ENCODE measurements at regions not wholly inside any gene's neighbourhood (a gene's known extent, or its start where the extent isn't known, plus 50 kb on each side); places are given as distances from the start of the nearest gene placed in this dataset.

DNA sequence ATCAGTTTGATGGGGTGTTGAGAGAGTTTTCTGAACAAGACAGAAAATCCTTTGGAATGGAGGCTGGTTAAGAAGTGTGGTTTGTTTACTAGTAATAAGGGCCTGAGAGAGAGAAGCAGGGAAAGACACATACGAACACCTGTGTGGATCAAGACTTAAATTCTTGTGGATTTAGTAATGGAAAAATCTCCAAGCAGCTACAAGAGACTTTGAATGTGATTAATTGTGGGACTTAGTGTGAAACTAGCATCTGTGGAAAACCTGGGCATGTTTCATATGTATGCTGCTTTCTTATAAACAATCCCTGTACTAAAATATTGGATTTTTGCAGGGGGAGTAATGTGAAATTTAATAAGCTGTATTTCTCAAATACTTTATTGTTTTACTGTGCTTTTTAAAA is 399.1 kb downstream of the SI start:
- Histone ChIP-seq H3K27me3 (ENCODE audit: control insufficient read depth, insufficient read depth, low read length) (no peaks in the 10 kb centered on the region), H3K4me3 (ENCODE audit: low read depth, low read length) (no peak overlapping the region), H3K36me3 (ENCODE audit: control insufficient read depth, insufficient read depth, low read length) (no peaks in the 10 kb centered on the region)
- DNase-seq (ENCODE audit: low read depth) (no peak), FAIRE-seq (no peak)
- TF ChIP-seq, protein P1, sequence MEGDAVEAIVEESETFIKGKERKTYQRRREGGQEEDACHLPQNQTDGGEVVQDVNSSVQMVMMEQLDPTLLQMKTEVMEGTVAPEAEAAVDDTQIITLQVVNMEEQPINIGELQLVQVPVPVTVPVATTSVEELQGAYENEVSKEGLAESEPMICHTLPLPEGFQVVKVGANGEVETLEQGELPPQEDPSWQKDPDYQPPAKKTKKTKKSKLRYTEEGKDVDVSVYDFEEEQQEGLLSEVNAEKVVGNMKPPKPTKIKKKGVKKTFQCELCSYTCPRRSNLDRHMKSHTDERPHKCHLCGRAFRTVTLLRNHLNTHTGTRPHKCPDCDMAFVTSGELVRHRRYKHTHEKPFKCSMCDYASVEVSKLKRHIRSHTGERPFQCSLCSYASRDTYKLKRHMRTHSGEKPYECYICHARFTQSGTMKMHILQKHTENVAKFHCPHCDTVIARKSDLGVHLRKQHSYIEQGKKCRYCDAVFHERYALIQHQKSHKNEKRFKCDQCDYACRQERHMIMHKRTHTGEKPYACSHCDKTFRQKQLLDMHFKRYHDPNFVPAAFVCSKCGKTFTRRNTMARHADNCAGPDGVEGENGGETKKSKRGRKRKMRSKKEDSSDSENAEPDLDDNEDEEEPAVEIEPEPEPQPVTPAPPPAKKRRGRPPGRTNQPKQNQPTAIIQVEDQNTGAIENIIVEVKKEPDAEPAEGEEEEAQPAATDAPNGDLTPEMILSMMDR (IDR thresholded peaks at IDR 0.05; ENCODE audit: insufficient read depth, low read length, severe bottlenecking): no peak

DNA sequence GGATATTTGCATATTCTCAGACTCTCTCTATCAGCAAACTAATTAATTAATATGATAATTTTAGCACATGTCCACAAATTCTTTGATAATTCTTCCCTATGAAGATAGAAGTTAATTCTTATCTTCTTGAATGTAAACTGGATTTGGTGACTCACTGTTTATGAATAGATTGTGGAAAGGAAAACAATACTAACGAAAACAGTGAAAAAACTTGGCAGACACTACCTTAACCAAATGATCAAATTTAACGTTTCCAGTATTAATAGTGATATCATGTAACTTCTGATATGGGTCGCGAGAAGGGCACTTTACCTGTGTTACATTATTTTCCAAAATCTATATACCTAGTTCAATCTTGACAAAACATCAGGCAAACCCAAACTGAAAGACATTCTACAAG is 401.0 kb downstream of the SI start:
- no peaks in the 10 kb centered on the region for H3K36me3 ChIP-seq (ENCODE audit: control insufficient read depth, insufficient read depth, low read length)
- no peak for DNase-seq (ENCODE audit: low read depth)
- FAIRE-seq: no peak
- TF ChIP-seq, protein P1 (IDR thresholded peaks at IDR 0.05; ENCODE audit: insufficient read depth, low read length, severe bottlenecking): no peak
- no peak overlapping the region for H3K4me3 ChIP-seq (ENCODE audit: low read depth, low read length)
- H3K27me3 ChIP-seq (ENCODE audit: control insufficient read depth, insufficient read depth, low read length): no peaks in the 10 kb centered on the region

DNA sequence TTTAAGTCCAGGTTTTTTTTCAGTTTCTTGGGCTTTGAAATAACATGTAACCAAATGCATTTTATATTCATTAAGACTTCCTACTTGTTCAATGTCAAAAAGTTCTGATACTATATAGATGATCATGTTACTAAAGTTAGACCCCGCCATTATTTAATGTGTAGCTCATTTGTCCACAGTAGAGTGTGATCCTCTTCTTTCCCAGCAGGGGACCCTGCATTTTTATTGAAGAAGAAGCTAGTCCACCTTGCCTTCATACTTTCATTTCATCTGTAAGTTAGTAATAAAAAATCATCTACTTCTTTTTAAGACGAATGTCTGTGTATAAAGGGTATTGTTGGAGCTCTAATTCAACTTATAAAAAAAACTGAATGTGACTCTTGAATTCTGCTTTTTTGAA is 404.6 kb downstream of the SI start:
- peak; percentile 3 for DNase-seq (ENCODE audit: low read depth)
- TF ChIP-seq, protein P1 (IDR thresholded peaks at IDR 0.05; ENCODE audit: insufficient read depth, low read length, severe bottlenecking): no peak
- Histone ChIP-seq H3K4me3 (ENCODE audit: low read depth, low read length) (no peak overlapping the region), H3K27me3 (ENCODE audit: control insufficient read depth, insufficient read depth, low read length) (no peaks in the 10 kb centered on the region), H3K36me3 (ENCODE audit: control insufficient read depth, insufficient read depth, low read length) (no peaks in the 10 kb centered on the region)
- no peak for FAIRE-seq

DNA sequence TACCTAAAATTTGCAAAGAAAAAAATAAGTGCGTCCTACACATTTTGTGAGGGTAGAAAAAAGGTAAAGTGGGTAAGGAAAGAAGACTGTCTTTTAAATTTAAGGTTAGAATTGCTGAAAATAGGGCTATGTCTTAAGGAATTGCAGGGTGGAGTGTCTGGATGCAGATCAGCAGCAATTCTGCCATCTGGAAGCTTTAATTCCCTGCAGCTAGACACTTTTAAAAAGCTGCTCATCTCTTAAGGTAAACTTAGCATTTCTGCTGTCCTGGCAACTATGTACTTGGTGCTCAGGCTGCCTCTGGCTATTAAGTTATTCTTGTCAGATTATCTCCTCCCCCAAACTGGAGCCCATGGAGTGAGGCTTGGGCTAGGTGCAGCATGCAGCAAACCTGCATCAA is 420.2 kb downstream of the SI start:
- Histone ChIP-seq H3K4me3 (ENCODE audit: low read depth, low read length) (no peak overlapping the region), H3K36me3 (ENCODE audit: control insufficient read depth, insufficient read depth, low read length) (no peaks in the 10 kb centered on the region), H3K27me3 (ENCODE audit: control insufficient read depth, insufficient read depth, low read length) (no peaks in the 10 kb centered on the region)
- TF ChIP-seq, protein P1 (IDR thresholded peaks at IDR 0.05; ENCODE audit: insufficient read depth, low read length, severe bottlenecking): no peak
- FAIRE-seq (no peak), DNase-seq (ENCODE audit: low read depth) (no peak)

GRCh38 chr3:164657631-164658030 is 420.7 kb downstream of the SI start:
- TF ChIP-seq, protein P1 (IDR thresholded peaks at IDR 0.05; ENCODE audit: insufficient read depth, low read length, severe bottlenecking): no peak
- FAIRE-seq (no peak), DNase-seq (ENCODE audit: low read depth) (no peak)
- Histone ChIP-seq H3K27me3 (ENCODE audit: control insufficient read depth, insufficient read depth, low read length) (no peaks in the 10 kb centered on the region), H3K36me3 (ENCODE audit: control insufficient read depth, insufficient read depth, low read length) (no peaks in the 10 kb centered on the region), H3K4me3 (ENCODE audit: low read depth, low read length) (no peak overlapping the region)

- no peak for FAIRE-seq
- H3K4me3 ChIP-seq (ENCODE audit: low read depth, low read length): no peak overlapping the region
Observed at GRCh38 chr3:164655462-164655861, 422.8 kb downstream of the SI start.

More at GRCh38 chr3:164655462-164655861, 422.8 kb downstream of the SI start:
- no peak for DNase-seq (ENCODE audit: low read depth)
- TF ChIP-seq, protein P1 (IDR thresholded peaks at IDR 0.05; ENCODE audit: insufficient read depth, low read length, severe bottlenecking): no peak
- H3K27me3 ChIP-seq (ENCODE audit: control insufficient read depth, insufficient read depth, low read length): no peaks in the 10 kb centered on the region
- no peaks in the 10 kb centered on the region for H3K36me3 ChIP-seq (ENCODE audit: control insufficient read depth, insufficient read depth, low read length)
